Prostate gland (tissue), 2 donors: ENCODE measurements at regions not wholly inside any gene's neighbourhood (a gene's known extent, or its start where the extent isn't known, plus 50 kb on each side); places are given as distances from the start of the nearest gene placed in this dataset.

Source experiments
- DNase-seq: peaks from one replicate; pipeline ENCODE4 v3.0.0-alpha.2; 2019; ENCODE audit warnings: low spot score
- H3K27ac ChIP-seq, 2 donors: fragments of 200-600 bp; sonication (generic); 2 replicates each; pipeline ENCODE4 v1.5.1; 2017 to 2019
- H3K27me3 ChIP-seq: fragments of 200-600 bp; sonication (generic); replicated peaks from 2 replicates; pipeline ENCODE4 v1.5.1; 2019; ENCODE audit not compliant: insufficient read depth
- H3K36me3 ChIP-seq, 2 donors: fragments of 200-600 bp; sonication (generic); 1 replicate in 1 of 2; 2 replicates in 1 of 2; pipeline versions ENCODE4 v1.5.1 to v1.8.1; 2017 to 2019
- H3K4me1 ChIP-seq: fragments of 200-600 bp; sonication (generic); replicated peaks from 2 replicates; pipeline ENCODE4 v1.5.1; 2019
- H3K4me3 ChIP-seq, 2 donors: fragments of 200-600 bp; sonication (generic); 2 replicates each; pipeline ENCODE4 v1.5.1; 2017 to 2019
- H3K9me3 ChIP-seq: fragments of 200-600 bp; sonication (generic); 2 replicates; pipeline ENCODE4 v1.5.1; 2017
- CTCF ChIP-seq, 4 experiments: fragments of 200-600 bp in 2 of 4; fragments of 450-650 bp in 2 of 4; sonication (generic) in 2 of 4; IDR thresholded peaks; 1 replicate in 3 of 4; 2 replicates in 1 of 4; pipeline ENCODE4 v1.5.1; 2016 to 2019; ENCODE audit warnings: antibody characterized with exemption in 4 of 4, mild to moderate bottlenecking in 2 of 4, moderate library complexity in 2 of 4
- POLR2A ChIP-seq: fragments of 450-650 bp; IDR thresholded peaks from one replicate; pipeline ENCODE4 v1.6.1; 2016; ENCODE audit warnings: antibody characterized with exemption, mild to moderate bottlenecking
- POLR2AphosphoS5 ChIP-seq: sonication (generic); formaldehyde crosslinking; IDR thresholded peaks from one replicate; pipeline ENCODE4 v1.6.1; 2017; ENCODE audit warnings: antibody characterized with exemption
- WGBS: methylation state at CpG from one replicate; pipeline ENCODE4 v1.1.5; 2018; 5-methylcytosine and 5-hydroxymethylcytosine counted together
- intact Hi-C: fragments of 100-400 bp; cut with DNase I; formaldehyde crosslinking; loops from one replicate; pipeline ENCODE4 v1.14.2; 2022

GRCh38 chr5:40071870-40072269 lies 607.8 kb upstream of the PTGER4 start:
- no peaks in the 10 kb centered on the region for H3K9me3 ChIP-seq
- no peak for DNase-seq
- H3K27ac ChIP-seq, result no peak overlapping the region
- H3K27me3 ChIP-seq, result no peaks in the 10 kb centered on the region
- no peak overlapping the region for H3K4me3 ChIP-seq
- TF ChIP-seq POLR2A (no peak), POLR2AphosphoS5 (no peak), CTCF (IDR thresholded peaks at IDR 0.05) (no peak)
- no peaks in the 10 kb centered on the region for H3K36me3 ChIP-seq
- intact Hi-C loops, result no loop called here
- no peaks in the 10 kb centered on the region for H3K4me1 ChIP-seq

- intact Hi-C loops, result no loop called here
- Histone ChIP-seq H3K4me3 (no peak overlapping the region), H3K27me3 (no peaks in the 10 kb centered on the region), H3K4me1 (no peaks in the 10 kb centered on the region), H3K36me3 (no peaks in the 10 kb centered on the region), H3K27ac (no peak overlapping the region), H3K9me3 (no peaks in the 10 kb centered on the region)
- TF ChIP-seq CTCF (IDR thresholded peaks at IDR 0.05) (no peak), POLR2AphosphoS5 (no peak), POLR2A (no peak)
- no peak for DNase-seq
- 95% methylated on average over 22 of the region's 22 CpGs for WGBS
Measured at GRCh38 chr5:40066616-40067015, 613.1 kb upstream of the PTGER4 start.

GRCh38 chr5:40052808-40053207 lies 626.9 kb upstream of the PTGER4 start:
- H3K9me3 ChIP-seq, result no peaks in the 10 kb centered on the region
- H3K27me3 ChIP-seq, result no peaks in the 10 kb centered on the region
- TF ChIP-seq POLR2A, result no peak
- no peak for TF ChIP-seq CTCF (IDR thresholded peaks at IDR 0.05)
- TF ChIP-seq POLR2AphosphoS5, result no peak
- intact Hi-C loops, result no loop called here
- 89% methylated on average over 4 of the region's 4 CpGs for WGBS
- H3K36me3 ChIP-seq, result no peaks in the 10 kb centered on the region
- no peak overlapping the region for H3K27ac ChIP-seq
- H3K4me3 ChIP-seq, result no peak overlapping the region
- DNase-seq, result no peak
- H3K4me1 ChIP-seq, result no peaks in the 10 kb centered on the region

- no peak for DNase-seq
- no peaks in the 10 kb centered on the region for H3K36me3 ChIP-seq
- intact Hi-C loops, result no loop called here
- no peaks in the 10 kb centered on the region for H3K9me3 ChIP-seq
- no peak for TF ChIP-seq POLR2A
- TF ChIP-seq CTCF (IDR thresholded peaks at IDR 0.05), result no peak
- no peak for TF ChIP-seq POLR2AphosphoS5
- H3K4me3 ChIP-seq, result no peak overlapping the region
- H3K4me1 ChIP-seq, result no peaks in the 10 kb centered on the region
- no peak overlapping the region for H3K27ac ChIP-seq
- WGBS, result 60% methylated on average over 1 of the region's 1 CpG
- no peaks in the 10 kb centered on the region for H3K27me3 ChIP-seq
Measured at GRCh38 chr5:40046792-40047191, 622.0 kb upstream of the DAB2 start.

GRCh38 chr5:40045429-40045828 lies 620.6 kb upstream of the DAB2 start:
- no peak for TF ChIP-seq CTCF (IDR thresholded peaks at IDR 0.05)
- no peak for TF ChIP-seq POLR2AphosphoS5
- no peak for TF ChIP-seq POLR2A
- H3K27ac ChIP-seq, result no peak overlapping the region
- H3K27me3 ChIP-seq, result no peaks in the 10 kb centered on the region
- no peak overlapping the region for H3K4me3 ChIP-seq
- H3K9me3 ChIP-seq, result no peaks in the 10 kb centered on the region
- H3K4me1 ChIP-seq, result no peaks in the 10 kb centered on the region
- WGBS, result 90% methylated on average over 3 of the region's 3 CpGs
- no peak for DNase-seq
- no peaks in the 10 kb centered on the region for H3K36me3 ChIP-seq
- intact Hi-C loops, result no loop called here
